ENCODE measurements at regions not wholly inside any gene's neighbourhood (a gene's known extent, or its start where the extent isn't known, plus 50 kb on each side); places are given as distances from the start of the nearest gene placed in this dataset.

GRCh38 chr10:10365676-10366075, 652.0 kb upstream of the CELF2 start:
- no peak overlapping the region for H3K4me3 ChIP-seq (replicated peaks in 1 of 2; ENCODE audit: low read depth in 1 of 2, low read length in 2 of 2)
- ChIA-PET CTCF (no interaction called here), RAD21 (ENCODE audit: low non-redundant PET in 1 of 2, low total read pairs in 2 of 2, uncharacterized antibody in 2 of 2, unreplicated experiment in 2 of 2) (no interaction called here), POLR2A (no interaction called here)
- no peak overlapping the region for H3K4me2 ChIP-seq (ENCODE audit: low read length)
- H4K20me1 ChIP-seq (ENCODE audit: insufficient read depth) = no peaks in the 10 kb centered on the region
- H2AFZ ChIP-seq (ENCODE audit: low read depth, low read length, poor library complexity, severe bottlenecking) = no peak overlapping the region
- intact Hi-C loops (cut with micrococcal nuclease) = no loop called here
- no TSS peak for BruUV-seq (replicated peaks)
- peaks cover 10 to 47% of the 10 kb centered on the region in 2 experiments; a peak in 2 of 4 replicates for H3K9me3 ChIP-seq (ENCODE audit: control insufficient read depth in 1 of 2, insufficient read depth in 1 of 2, low read depth in 1 of 2, low read length in 2 of 2)
- TF ChIP-seq ZNF274 (IDR thresholded peaks at IDR 0.05; ENCODE audit: low read depth, low read length) = no peak
- no peak for TF ChIP-seq ZFX (IDR thresholded peaks at IDR 0.05)
- TF ChIP-seq EZH2 (IDR thresholded peaks at IDR 0.05) = no peak
- TF ChIP-seq CEBPB (IDR thresholded peaks at IDR 0.05; ENCODE audit: low read depth) = no peak
- no peak for TF ChIP-seq POLR2AphosphoS5 (IDR thresholded peaks at IDR 0.05; ENCODE audit: low read depth, low read length)
- no peak for TF ChIP-seq YY1 (IDR thresholded peaks at IDR 0.05; ENCODE audit: extremely low read depth, insufficient replicate concordance, low read depth, low read length)
- TF ChIP-seq ELF1 (IDR thresholded peaks at IDR 0.05; ENCODE audit: borderline replicate concordance, low read depth) = no peak
- no peak for ATAC-seq
- H3K9me2 ChIP-seq (ENCODE audit: insufficient read depth) = no peaks in the 10 kb centered on the region
- no peaks in the 10 kb centered on the region for H3K79me2 ChIP-seq (ENCODE audit: insufficient read depth, low read length)
- H3K27ac ChIP-seq (ENCODE audit: low read depth, low read length) = no peak overlapping the region
- no peaks in the 10 kb centered on the region for H3K4me1 ChIP-seq (ENCODE audit: control insufficient read depth in 1 of 2, insufficient read depth in 2 of 2, low read length in 2 of 2)
- no peak overlapping the region for H3K9ac ChIP-seq (ENCODE audit: low read length)
- DNase-seq (ENCODE audit: low read depth, low spot score) = no peak
- H3K27me3 ChIP-seq (ENCODE audit: insufficient read depth, low read length) = no peaks in the 10 kb centered on the region
- H3K36me3 ChIP-seq (ENCODE audit: control insufficient read depth in 1 of 2, insufficient read depth in 2 of 2, low read length in 2 of 2) = no peaks in the 10 kb centered on the region

GRCh38 chr10:10366836-10367235, 650.8 kb upstream of the CELF2 start:
- Histone ChIP-seq H3K27me3 (ENCODE audit: insufficient read depth, low read length) (no peaks in the 10 kb centered on the region), H3K79me2 (ENCODE audit: insufficient read depth, low read length) (no peaks in the 10 kb centered on the region), H3K4me3 (replicated peaks in 1 of 2; ENCODE audit: low read depth in 1 of 2, low read length in 2 of 2) (no peak overlapping the region), H3K4me2 (ENCODE audit: low read length) (no peak overlapping the region), H2AFZ (ENCODE audit: low read depth, low read length, poor library complexity, severe bottlenecking) (no peak overlapping the region), H3K9ac (ENCODE audit: low read length) (no peak overlapping the region), H3K36me3 (ENCODE audit: control insufficient read depth in 1 of 2, insufficient read depth in 2 of 2, low read length in 2 of 2) (no peaks in the 10 kb centered on the region), H3K9me3 (ENCODE audit: control insufficient read depth in 1 of 2, insufficient read depth in 1 of 2, low read depth in 1 of 2, low read length in 2 of 2) (peaks cover 13 to 37% of the 10 kb centered on the region in 2 experiments; a peak in 2 of 4 replicates), H3K4me1 (ENCODE audit: control insufficient read depth in 1 of 2, insufficient read depth in 2 of 2, low read length in 2 of 2) (no peaks in the 10 kb centered on the region), H3K9me2 (ENCODE audit: insufficient read depth) (no peaks in the 10 kb centered on the region), H3K27ac (ENCODE audit: low read depth, low read length) (no peak overlapping the region), H4K20me1 (ENCODE audit: insufficient read depth) (no peaks in the 10 kb centered on the region)
- intact Hi-C loops (cut with micrococcal nuclease) = no loop called here
- no TSS peak for BruUV-seq (replicated peaks)
- ChIA-PET CTCF (no interaction called here), RAD21 (ENCODE audit: low non-redundant PET in 1 of 2, low total read pairs in 2 of 2, uncharacterized antibody in 2 of 2, unreplicated experiment in 2 of 2) (no interaction called here), POLR2A (no interaction called here)
- TF ChIP-seq RAD21 (IDR thresholded peaks at IDR 0.05; ENCODE audit: low read depth) (no peak), SP1 (IDR thresholded peaks at IDR 0.05; ENCODE audit: low read depth) (no peak), JUND (IDR thresholded peaks at IDR 0.05) (no peak), YY1 (IDR thresholded peaks at IDR 0.05; ENCODE audit: extremely low read depth, insufficient replicate concordance, low read depth, low read length) (no peak), POLR2A (IDR thresholded peaks at IDR 0.05; ENCODE audit: borderline replicate concordance, extremely low read depth, insufficient read depth, insufficient read length) (no peak), FOSL1 (IDR thresholded peaks at IDR 0.05; ENCODE audit: low read depth) (no peak)
- no peak for DNase-seq (ENCODE audit: low read depth, low spot score)
- no peak for ATAC-seq

Data from HCT116 (cell line).